K562 (cell line): ENCODE measurements at regions not wholly inside any gene's neighbourhood (a gene's known extent, or its start where the extent isn't known, plus 50 kb on each side); places are given as distances from the start of the nearest gene placed in this dataset.

Source experiments
- ATAC-seq: fragments of 200-7000 bp; cut with Tn5 transposase; 3 replicates; pipeline ENCODE4 v1.9.1; 2020; ENCODE audit warnings: moderate library complexity
- BruUV-seq: library from RNA; stranded (reverse); fragments of 400-500 nt; replicated peaks from 2 replicates; lab custom pipeline; 2021; lab: Mats Ljungman, UMichigan
- CTCF ChIA-PET: fragments of 300-600 bp; formaldehyde crosslinking; extraction: SDS; loops from one replicate; lab custom pipeline; 2021; ENCODE audit warnings: low intra/inter-chr PET ratio; lab: Yijun Ruan, JAX
- POLR2A ChIA-PET: fragments of 300-600, 350-650 bp; sonication (Branson Sonifier 250); formaldehyde crosslinking; extraction: SDS; loops from one replicate; lab custom pipeline; 2021; ENCODE audit warnings: antibody characterized with exemption, inconsistent platforms; lab: Yijun Ruan, JAX
- DNase-seq, 4 experiments: peaks; one replicate each; pipeline versions ENCODE4 v3.0.0 to v3.0.0-alpha.2; 2011 to 2018; ENCODE audit warnings: low spot score in 3 of 4, mixed read lengths in 3 of 4; ENCODE audit errors: extremely low read depth in 1 of 4
- FAIRE-seq: peaks from 2 replicates; lab custom pipeline; 2011; peaks lifted over from hg19 to GRCh38; lab: Jason Lieb, UNC
- H2AFZ ChIP-seq: 2 replicates; pipeline ENCODE4 v1.6.0; 2011; ENCODE audit warnings: low read depth, low read length, control low read depth, inconsistent platforms
- H3K27ac ChIP-seq: fragments of 200-600 bp; 3 replicates; pipeline ENCODE4 v1.8.0; 2011; ENCODE audit warnings: low read depth, mild to moderate bottlenecking, control low read depth, inconsistent platforms, low read length, moderate library complexity, mixed read lengths; ENCODE audit errors: extremely low read depth
- H3K27me3 ChIP-seq, 2 experiments: fragments of 300-600 bp in 1 of 2; 2 replicates in 1 of 2; 3 replicates in 1 of 2; pipeline versions ENCODE4 v1.6.0 to v1.8.0; 2011; ENCODE audit warnings: inconsistent platforms in 2 of 2, low read length in 2 of 2, mild to moderate bottlenecking in 1 of 2, mixed read lengths in 1 of 2, moderate library complexity in 1 of 2; ENCODE audit not compliant: control insufficient read depth in 2 of 2, insufficient read depth in 2 of 2
- H3K36me3 ChIP-seq: fragments of 300-600 bp; 3 replicates; pipeline ENCODE4 v1.8.0; 2011; ENCODE audit warnings: mild to moderate bottlenecking, low read length, inconsistent platforms; ENCODE audit not compliant: control insufficient read depth, insufficient read depth
- H3K4me1 ChIP-seq, 2 experiments: fragments of 200-600 bp in 1 of 2; replicated peaks in 1 of 2; 2 replicates in 1 of 2; 3 replicates in 1 of 2; pipeline versions ENCODE4 v1.5.1 to v1.8.0; 2011; ENCODE audit warnings: inconsistent platforms in 2 of 2, low read length in 2 of 2, mild to moderate bottlenecking in 1 of 2, mixed read lengths in 1 of 2, moderate library complexity in 1 of 2; ENCODE audit not compliant: control insufficient read depth in 2 of 2, insufficient read depth in 2 of 2
- H3K4me2 ChIP-seq: 2 replicates; pipeline ENCODE4 v1.6.1; 2011; ENCODE audit warnings: low read length, control low read depth, inconsistent platforms, mixed read lengths; ENCODE audit not compliant: insufficient read depth
- H3K4me3 ChIP-seq: fragments of 200-600 bp; sonication (generic), shearing (Covaris generic); 2 replicates; pipeline ENCODE4 v1.5.1; 2016; ENCODE audit warnings: control low read depth, inconsistent platforms
- H3K79me2 ChIP-seq: fragments of 200-600 bp; 3 replicates; pipeline ENCODE4 v1.8.0; 2011; ENCODE audit warnings: low read length, inconsistent platforms; ENCODE audit not compliant: control insufficient read depth, insufficient read depth
- H3K9ac ChIP-seq, 2 experiments: 2 replicates each; pipeline versions ENCODE4 v1.6.0 to v1.6.1; 2011; ENCODE audit warnings: low read depth in 2 of 2, low read length in 2 of 2, control low read depth in 1 of 2, inconsistent platforms in 1 of 2, mild to moderate bottlenecking in 1 of 2, mixed read lengths in 1 of 2; ENCODE audit not compliant: insufficient read depth in 1 of 2
- H3K9me1 ChIP-seq: one replicate; pipeline ENCODE4 v1.6.0; 2011; ENCODE audit warnings: inconsistent platforms, mild to moderate bottlenecking, low read length, moderate library complexity; ENCODE audit not compliant: control insufficient read depth, insufficient read depth
- H3K9me3 ChIP-seq: replicated peaks from 2 replicates; pipeline ENCODE4 v1.5.1; 2011; ENCODE audit warnings: low read depth, low read length, inconsistent platforms; ENCODE audit not compliant: control insufficient read depth, insufficient read depth
- H4K20me1 ChIP-seq: replicated peaks from 2 replicates; pipeline ENCODE4 v1.6.1; 2011; ENCODE audit warnings: low read length, inconsistent platforms, mixed read lengths; ENCODE audit not compliant: control insufficient read depth, insufficient read depth
- ELF2 ChIP-seq: fragments of 250-450 bp; sonication (Bioruptor Pico); IDR thresholded peaks from 2 replicates; pipeline ENCODE4 v1.5.0; 2021; ENCODE audit warnings: mild to moderate bottlenecking
- FIP1L1 ChIP-seq: fragments of 200-400 bp; formaldehyde crosslinking; IDR thresholded peaks from 2 replicates; pipeline ENCODE4 v1.6.1; 2018; ENCODE audit warnings: mild to moderate bottlenecking, low read depth, low read length; ENCODE audit not compliant: poor library complexity, severe bottlenecking
- HDAC1 ChIP-seq, 2 experiments: fragments of 450-650 bp; IDR thresholded peaks; 2 replicates each; pipeline ENCODE4 v1.6.1; 2016 to 2017; ENCODE audit warnings: inconsistent platforms in 1 of 2, mild to moderate bottlenecking in 1 of 2, moderate library complexity in 1 of 2
- MAZ ChIP-seq, 2 experiments: fragments of 450-650 bp in 1 of 2; sonication (generic) in 1 of 2; formaldehyde crosslinking; IDR thresholded peaks in 1 of 2; conservative IDR thresholded peaks in 1 of 2; 2 replicates each; pipeline versions ENCODE4 v1.4.0 to v1.5.0; 2020; ENCODE audit warnings: mild to moderate bottlenecking in 1 of 2, missing genetic modification reagents in 1 of 2
- PHF8 ChIP-seq: fragments of 200-600 bp; sonication (generic); IDR thresholded peaks from 2 replicates; pipeline ENCODE4 v1.6.1; 2012; ENCODE audit warnings: mixed run types, mild to moderate bottlenecking, inconsistent platforms, low read length, moderate library complexity, borderline replicate concordance
- SETDB1 ChIP-seq: IDR thresholded peaks from one replicate; pipeline ENCODE4 v1.6.1; 2012; ENCODE audit warnings: low read length, control low read depth, inconsistent platforms
- SNIP1 ChIP-seq: fragments of 450-650 bp; IDR thresholded peaks from 2 replicates; pipeline ENCODE4 v1.7.1; 2017; ENCODE audit warnings: low read depth, mild to moderate bottlenecking
- YBX1 ChIP-seq: fragments of 450-650 bp; IDR thresholded peaks from 2 replicates; pipeline ENCODE4 v1.7.1; 2016; ENCODE audit warnings: mild to moderate bottlenecking
- WGBS: fragments of 100-300 bp; shearing (Covaris generic); methylation state at CpG from one replicate; pipeline ENCODE4 v1.1.6; 2016; ENCODE audit warnings: low coverage, mixed read lengths; ENCODE audit not compliant: insufficient coverage; ENCODE audit errors: missing lambda C conversion rate; 5-methylcytosine and 5-hydroxymethylcytosine counted together
- in situ Hi-C: fragments of 300-500 bp; cut with MboI; formaldehyde crosslinking; loops from 4 replicates; pipeline ENCODE4 v1.15.0; 2018; ENCODE audit warnings: inconsistent platforms, mixed read lengths
- intact Hi-C: fragments of 100-400 bp; cut with micrococcal nuclease; formaldehyde crosslinking; loops from 2 replicates; pipeline ENCODE4 v1.14.2; 2022
- TF ChIP-seq, protein P1 (sequence below): fragments of 450-650 bp; IDR thresholded peaks from 2 replicates; pipeline ENCODE4 v1.6.1; 2017; ENCODE audit warnings: antibody characterized with exemption, mild to moderate bottlenecking

DNA sequence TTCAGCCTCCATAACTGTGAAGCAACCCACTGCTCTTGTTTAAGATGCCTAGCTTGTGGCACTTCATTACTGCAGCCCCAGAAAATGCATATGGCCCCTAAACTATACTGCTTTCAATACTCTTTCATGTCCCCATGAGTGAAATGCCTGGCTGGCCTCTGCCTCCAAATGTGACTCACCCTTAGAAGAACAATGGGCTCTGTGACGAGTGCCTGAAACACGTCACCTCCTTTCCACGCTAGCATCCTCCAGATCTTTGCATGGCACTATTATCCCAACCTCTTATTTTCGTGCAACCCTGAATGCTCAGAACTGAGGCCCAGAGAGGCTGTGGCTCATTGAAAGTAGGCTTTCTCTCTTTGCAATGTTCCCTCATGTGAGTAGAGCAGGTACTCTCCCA lies 233.1 kb downstream of the CBLN1 start (continued):
- TF ChIP-seq, protein P1, sequence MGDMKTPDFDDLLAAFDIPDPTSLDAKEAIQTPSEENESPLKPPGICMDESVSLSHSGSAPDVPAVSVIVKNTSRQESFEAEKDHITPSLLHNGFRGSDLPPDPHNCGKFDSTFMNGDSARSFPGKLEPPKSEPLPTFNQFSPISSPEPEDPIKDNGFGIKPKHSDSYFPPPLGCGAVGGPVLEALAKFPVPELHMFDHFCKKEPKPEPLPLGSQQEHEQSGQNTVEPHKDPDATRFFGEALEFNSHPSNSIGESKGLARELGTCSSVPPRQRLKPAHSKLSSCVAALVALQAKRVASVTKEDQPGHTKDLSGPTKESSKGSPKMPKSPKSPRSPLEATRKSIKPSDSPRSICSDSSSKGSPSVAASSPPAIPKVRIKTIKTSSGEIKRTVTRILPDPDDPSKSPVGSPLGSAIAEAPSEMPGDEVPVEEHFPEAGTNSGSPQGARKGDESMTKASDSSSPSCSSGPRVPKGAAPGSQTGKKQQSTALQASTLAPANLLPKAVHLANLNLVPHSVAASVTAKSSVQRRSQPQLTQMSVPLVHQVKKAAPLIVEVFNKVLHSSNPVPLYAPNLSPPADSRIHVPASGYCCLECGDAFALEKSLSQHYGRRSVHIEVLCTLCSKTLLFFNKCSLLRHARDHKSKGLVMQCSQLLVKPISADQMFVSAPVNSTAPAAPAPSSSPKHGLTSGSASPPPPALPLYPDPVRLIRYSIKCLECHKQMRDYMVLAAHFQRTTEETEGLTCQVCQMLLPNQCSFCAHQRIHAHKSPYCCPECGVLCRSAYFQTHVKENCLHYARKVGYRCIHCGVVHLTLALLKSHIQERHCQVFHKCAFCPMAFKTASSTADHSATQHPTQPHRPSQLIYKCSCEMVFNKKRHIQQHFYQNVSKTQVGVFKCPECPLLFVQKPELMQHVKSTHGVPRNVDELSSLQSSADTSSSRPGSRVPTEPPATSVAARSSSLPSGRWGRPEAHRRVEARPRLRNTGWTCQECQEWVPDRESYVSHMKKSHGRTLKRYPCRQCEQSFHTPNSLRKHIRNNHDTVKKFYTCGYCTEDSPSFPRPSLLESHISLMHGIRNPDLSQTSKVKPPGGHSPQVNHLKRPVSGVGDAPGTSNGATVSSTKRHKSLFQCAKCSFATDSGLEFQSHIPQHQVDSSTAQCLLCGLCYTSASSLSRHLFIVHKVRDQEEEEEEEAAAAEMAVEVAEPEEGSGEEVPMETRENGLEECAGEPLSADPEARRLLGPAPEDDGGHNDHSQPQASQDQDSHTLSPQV = no peak
- TF ChIP-seq, all 486 proteins: peak for 0

DNA sequence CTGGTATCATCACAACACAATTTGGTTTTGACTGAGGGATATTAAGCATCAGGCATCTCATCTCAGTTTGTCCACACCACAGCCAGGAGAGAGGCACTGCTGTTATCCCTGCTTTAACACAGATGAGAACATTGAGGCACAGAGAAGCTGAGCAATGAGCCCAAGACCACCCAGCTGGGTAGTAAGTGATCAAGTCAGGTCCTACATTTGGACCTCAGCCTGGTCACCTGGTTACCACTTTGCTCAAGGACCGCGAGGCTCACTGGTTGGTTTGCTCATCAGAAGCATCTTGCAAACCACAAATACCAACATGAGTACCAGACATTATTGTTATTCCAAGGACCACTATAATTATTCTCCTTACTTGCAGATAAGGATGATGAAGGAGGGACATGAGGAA lies 245.5 kb downstream of the CBLN1 start:
- no peak overlapping the region for H3K9ac ChIP-seq
- in situ Hi-C loops (no loop called here), intact Hi-C loops (no loop called here)
- H3K9me3 ChIP-seq = no peaks in the 10 kb centered on the region
- H2AFZ ChIP-seq = no peak overlapping the region
- H3K9me1 ChIP-seq = no peaks in the 10 kb centered on the region
- no TSS peak for BruUV-seq
- CTCF ChIA-PET = no interaction called here
- no peak overlapping the region for H3K27ac ChIP-seq
- H3K4me1 ChIP-seq = no peaks in the 10 kb centered on the region
- H3K4me3 ChIP-seq = no peak overlapping the region
- no peaks in the 10 kb centered on the region for H3K79me2 ChIP-seq
- ATAC-seq (no peak), FAIRE-seq (no peak), DNase-seq (no peak)
- H3K4me2 ChIP-seq = no peak overlapping the region
- no peaks in the 10 kb centered on the region for H4K20me1 ChIP-seq
- TF ChIP-seq PHF8 = no peak
- no peak for TF ChIP-seq FIP1L1
- TF ChIP-seq YBX1 = no peak
- TF ChIP-seq ELF2 = no peak
- TF ChIP-seq SNIP1 = no peak
- TF ChIP-seq MAZ (CRISPR knock-in tag; conservative IDR thresholded peaks at IDR 0.05 in 1 of 2, IDR thresholded peaks at IDR 0.05 in 1 of 2) = no peak
- no peak for TF ChIP-seq HDAC1 (IDR thresholded peaks at IDR 0.05)
- no peak for TF ChIP-seq SETDB1
- H3K36me3 ChIP-seq = no peaks in the 10 kb centered on the region
- no peaks in the 10 kb centered on the region; a peak in 1 of 5 replicates for H3K27me3 ChIP-seq
- POLR2A ChIA-PET = no interaction called here
- WGBS = 0% methylated on average over 2 of the region's 2 CpGs
